ENCODE measurements at regions not wholly inside any gene's neighbourhood (a gene's known extent, or its start where the extent isn't known, plus 50 kb on each side); places are given as distances from the start of the nearest gene placed in this dataset.

- no peak overlapping the region for H3K4me3 ChIP-seq (ENCODE audit: low read depth, low read length)
- no peak for DNase-seq (ENCODE audit: low read depth)
- no peak for TF ChIP-seq CTCF (IDR thresholded peaks at IDR 0.05; ENCODE audit: low read depth, low read length, missing control alignments)
- in situ Hi-C loops (cut with HindIII; ENCODE audit: low sequenced_read_pairs), result no loop called here
Measured at GRCh38 chr9:20220286-20220685, 402.0 kb downstream of the MLLT3 start.

- TF ChIP-seq CTCF (IDR thresholded peaks at IDR 0.05; ENCODE audit: low read depth, low read length, missing control alignments), result no peak
- in situ Hi-C loops (cut with HindIII; ENCODE audit: low sequenced_read_pairs), result no loop called here
Measured at GRCh38 chr9:20219437-20219836, 402.9 kb downstream of the MLLT3 start.

GRCh38 chr9:20217596-20217995 lies 404.7 kb downstream of the MLLT3 start:
- in situ Hi-C loops (cut with HindIII; ENCODE audit: low sequenced_read_pairs), result no loop called here
- TF ChIP-seq CTCF (IDR thresholded peaks at IDR 0.05; ENCODE audit: low read depth, low read length, missing control alignments), result no peak
- no peak overlapping the region for H3K4me3 ChIP-seq (ENCODE audit: low read depth, low read length)

More at GRCh38 chr9:20219437-20219836, 402.9 kb downstream of the MLLT3 start:
- no peak for DNase-seq (ENCODE audit: low read depth)
- H3K4me3 ChIP-seq (ENCODE audit: low read depth, low read length), result no peak overlapping the region

GRCh38 chr9:20216438-20216837 lies 405.9 kb downstream of the MLLT3 start:
- in situ Hi-C loops (cut with HindIII; ENCODE audit: low sequenced_read_pairs), result no loop called here
- TF ChIP-seq CTCF (IDR thresholded peaks at IDR 0.05; ENCODE audit: low read depth, low read length, missing control alignments), result no peak
- no peak for DNase-seq (ENCODE audit: low read depth)
- H3K4me3 ChIP-seq (ENCODE audit: low read depth, low read length), result no peak overlapping the region

More at GRCh38 chr9:20217596-20217995, 404.7 kb downstream of the MLLT3 start:
- no peak for DNase-seq (ENCODE audit: low read depth)

GRCh38 chr9:20215552-20215951 lies 406.7 kb downstream of the MLLT3 start:
- no peak overlapping the region for H3K4me3 ChIP-seq (ENCODE audit: low read depth, low read length)
- no peak for TF ChIP-seq CTCF (IDR thresholded peaks at IDR 0.05; ENCODE audit: low read depth, low read length, missing control alignments)
- DNase-seq (ENCODE audit: low read depth), result no peak
- in situ Hi-C loops (cut with HindIII; ENCODE audit: low sequenced_read_pairs), result no loop called here

- in situ Hi-C loops (cut with HindIII; ENCODE audit: low sequenced_read_pairs), result no loop called here
- H3K4me3 ChIP-seq (ENCODE audit: low read depth, low read length), result no peak overlapping the region
- TF ChIP-seq CTCF (IDR thresholded peaks at IDR 0.05; ENCODE audit: low read depth, low read length, missing control alignments), result no peak
Measured at GRCh38 chr9:20212806-20213205, 409.5 kb downstream of the MLLT3 start.

More at GRCh38 chr9:20212806-20213205, 409.5 kb downstream of the MLLT3 start:
- DNase-seq (ENCODE audit: low read depth), result no peak

Data from astrocyte of the cerebellum (primary cell).